GM21737 (cell line): ENCODE measurements at regions not wholly inside any gene's neighbourhood (a gene's known extent, or its start where the extent isn't known, plus 50 kb on each side); places are given as distances from the start of the nearest gene placed in this dataset.
"Not testable (repeated sequence)": the region's sequence is repeated elsewhere in the genome, so short reads cannot be mapped to it uniquely, and the experiment has no call there.

Experiments used
- ATAC-seq: cut with Tn5 transposase; IDR thresholded peaks from one replicate; pipeline ENCODE4 v1.9.1; 2021; ENCODE audit warnings: mild to moderate bottlenecking, moderate library complexity; ENCODE audit not compliant: unreplicated experiment

DNA sequence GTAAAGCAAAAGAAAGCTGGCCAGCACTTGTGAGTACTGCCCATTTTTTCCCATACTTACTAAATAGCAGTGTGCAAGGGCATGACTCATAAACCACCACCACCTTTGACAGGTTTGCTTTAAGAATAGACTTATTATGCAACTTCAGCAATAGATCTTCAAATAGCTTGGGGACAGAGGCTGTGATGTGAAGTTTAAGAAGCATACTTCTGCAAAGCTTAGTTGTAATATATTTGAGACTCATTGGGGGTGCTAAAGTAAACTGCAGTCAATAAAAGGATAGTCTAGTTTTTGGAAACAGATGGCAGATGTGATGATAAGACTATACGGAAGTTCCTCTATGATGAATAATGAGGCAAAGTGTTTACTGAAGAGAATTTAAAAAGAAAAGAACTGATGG lies 210.0 kb downstream of the PLA2G4A start:
- ATAC-seq: no peak

GRCh38 chr1:187041104-187041503 lies 212.4 kb downstream of the PLA2G4A start:
- ATAC-seq: no peak

GRCh38 chr1:187042538-187042937 lies 213.8 kb downstream of the PLA2G4A start:
- ATAC-seq: no peak

- not testable (repeated sequence) for ATAC-seq
These were observed 214.7 kb downstream of the PLA2G4A start for GRCh38 chr1:187043433-187043832.

DNA sequence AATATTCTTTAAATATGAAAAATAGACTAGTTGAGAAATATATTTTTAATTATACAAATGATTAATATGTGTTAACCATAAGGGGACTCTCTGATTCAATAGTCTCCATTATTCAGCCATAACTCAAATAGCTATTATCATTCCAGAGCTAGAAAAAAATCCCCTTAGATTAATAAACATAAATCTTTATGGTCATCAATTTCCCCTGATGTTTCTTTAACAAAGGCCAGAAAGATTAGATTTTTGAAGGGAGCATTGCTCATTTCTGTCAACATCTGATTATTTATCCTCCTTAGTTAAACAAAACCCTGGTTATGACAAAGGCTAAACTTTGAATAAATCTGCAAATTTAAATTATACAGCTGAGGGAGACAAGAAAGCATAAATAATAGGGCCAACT lies 215.7 kb downstream of the PLA2G4A start:
- ATAC-seq: no peak

DNA sequence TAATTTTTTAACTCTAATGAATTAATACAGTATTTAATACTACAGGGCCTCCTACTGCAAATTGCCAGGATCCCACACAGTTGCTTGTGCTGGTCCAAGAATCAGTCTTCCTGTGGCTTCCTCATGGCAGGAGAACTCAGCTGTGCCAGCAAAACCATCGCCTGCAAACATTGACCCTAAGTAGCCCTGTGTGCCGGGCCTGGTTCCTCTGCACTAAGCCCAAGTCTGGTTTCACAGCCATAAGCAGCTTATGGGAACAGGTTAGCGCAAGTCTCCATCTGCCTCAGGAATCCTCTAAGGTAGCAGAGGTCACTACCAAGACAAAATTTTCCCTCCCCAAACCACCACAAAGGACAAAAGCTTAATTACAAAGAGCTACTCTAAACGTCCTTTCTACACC lies 216.6 kb downstream of the PLA2G4A start:
- no peak for ATAC-seq

DNA sequence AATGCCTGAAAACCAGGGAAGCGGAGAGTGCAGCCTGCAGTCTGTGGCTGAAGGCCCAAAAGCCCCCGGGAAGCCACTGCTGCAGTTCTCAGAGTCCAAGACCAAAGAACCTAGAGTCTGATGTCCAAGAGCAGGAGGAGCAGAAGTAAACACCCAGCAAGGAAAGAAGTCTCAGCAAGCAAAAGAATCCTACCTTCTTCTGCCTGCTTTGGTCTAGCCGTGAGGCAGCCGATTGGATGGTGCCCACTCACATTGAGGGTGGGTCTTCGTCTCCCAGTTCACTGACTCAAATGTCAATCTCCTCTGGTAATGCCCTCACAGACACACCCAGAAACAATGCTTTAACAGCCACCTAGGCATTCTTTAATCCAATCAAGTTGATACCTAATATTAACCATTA lies 217.5 kb downstream of the PLA2G4A start:
- ATAC-seq: no peak

- ATAC-seq: no peak
These were observed 218.5 kb downstream of the PLA2G4A start for GRCh38 chr1:187047298-187047697.

DNA sequence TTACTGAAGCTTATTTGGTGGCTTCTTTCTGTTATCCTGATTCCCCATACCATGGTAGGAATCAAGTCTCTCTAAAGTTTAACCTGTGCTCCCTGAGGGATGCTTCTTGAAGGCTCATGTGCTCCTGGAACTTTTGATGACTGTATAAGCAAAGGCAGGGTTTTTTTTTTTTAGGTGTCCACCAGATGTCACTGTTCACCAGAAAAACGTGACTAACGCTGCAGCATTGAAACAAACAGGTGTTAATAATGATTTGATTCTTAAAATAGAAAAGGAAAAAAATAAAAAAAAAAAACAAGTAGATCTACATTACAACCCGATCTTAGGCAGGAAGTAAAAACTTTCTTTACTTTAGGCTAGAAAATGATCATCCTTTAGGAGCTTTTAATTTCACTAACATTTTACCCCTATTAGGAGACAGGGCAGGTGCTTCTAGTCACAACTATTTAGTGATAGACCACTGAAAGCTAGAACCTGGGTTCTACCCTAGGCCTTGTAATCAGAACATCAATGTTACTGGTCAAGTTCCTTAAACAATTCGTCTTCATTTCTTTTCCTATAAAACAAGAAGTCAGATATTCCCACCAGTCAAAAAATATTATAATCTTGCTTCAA lies 223.0 kb downstream of the PLA2G4A start:
- peak; percentile 61 for ATAC-seq

DNA sequence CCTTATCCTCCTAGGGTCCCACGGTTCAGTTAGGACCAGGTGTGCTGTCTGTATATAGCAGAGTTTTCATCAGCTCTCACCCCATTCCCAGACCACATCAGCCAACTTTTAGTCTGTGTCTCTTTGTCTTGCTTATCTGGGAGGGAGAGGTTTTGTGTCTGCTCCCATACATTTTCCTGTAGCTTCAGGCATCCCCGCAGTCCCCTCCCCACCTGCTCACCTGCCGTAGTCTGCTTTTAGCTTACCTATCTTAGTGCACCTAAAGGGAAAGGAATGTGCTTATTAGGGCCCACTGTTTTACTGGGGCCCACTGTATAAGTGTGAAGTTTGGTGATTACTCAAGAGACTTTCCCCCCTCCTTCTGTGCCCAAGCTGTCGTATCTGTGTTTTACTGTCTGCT lies 225.1 kb downstream of the PLA2G4A start:
- no peak for ATAC-seq

- no peak for ATAC-seq
These were observed 226.4 kb downstream of the PLA2G4A start for GRCh38 chr1:187054862-187055757.

GRCh38 chr1:187063271-187063670 lies 234.5 kb downstream of the PLA2G4A start:
- no peak for ATAC-seq

DNA sequence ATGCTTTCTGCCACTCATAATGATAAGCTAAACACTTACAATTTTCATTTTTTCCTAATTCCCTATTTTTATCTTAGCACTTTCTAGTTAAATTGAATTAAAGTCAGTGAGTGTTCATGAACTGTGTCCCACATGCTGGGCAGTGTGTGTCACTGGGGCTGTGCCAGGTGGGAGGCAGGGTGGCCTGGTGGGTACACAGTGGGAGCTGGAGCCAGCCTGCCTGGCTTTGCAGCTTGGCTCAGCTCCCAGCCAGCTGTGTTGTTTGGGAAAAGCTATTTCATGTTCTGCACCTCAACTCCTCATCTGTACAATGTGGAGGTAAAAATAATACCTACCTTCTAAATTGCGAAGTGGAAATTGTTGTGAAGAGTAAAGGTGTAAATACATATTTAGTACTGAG lies 238.4 kb downstream of the PLA2G4A start:
- ATAC-seq: no peak

- no peak for ATAC-seq
These were observed 241.3 kb downstream of the PLA2G4A start for GRCh38 chr1:187070076-187070475.

DNA sequence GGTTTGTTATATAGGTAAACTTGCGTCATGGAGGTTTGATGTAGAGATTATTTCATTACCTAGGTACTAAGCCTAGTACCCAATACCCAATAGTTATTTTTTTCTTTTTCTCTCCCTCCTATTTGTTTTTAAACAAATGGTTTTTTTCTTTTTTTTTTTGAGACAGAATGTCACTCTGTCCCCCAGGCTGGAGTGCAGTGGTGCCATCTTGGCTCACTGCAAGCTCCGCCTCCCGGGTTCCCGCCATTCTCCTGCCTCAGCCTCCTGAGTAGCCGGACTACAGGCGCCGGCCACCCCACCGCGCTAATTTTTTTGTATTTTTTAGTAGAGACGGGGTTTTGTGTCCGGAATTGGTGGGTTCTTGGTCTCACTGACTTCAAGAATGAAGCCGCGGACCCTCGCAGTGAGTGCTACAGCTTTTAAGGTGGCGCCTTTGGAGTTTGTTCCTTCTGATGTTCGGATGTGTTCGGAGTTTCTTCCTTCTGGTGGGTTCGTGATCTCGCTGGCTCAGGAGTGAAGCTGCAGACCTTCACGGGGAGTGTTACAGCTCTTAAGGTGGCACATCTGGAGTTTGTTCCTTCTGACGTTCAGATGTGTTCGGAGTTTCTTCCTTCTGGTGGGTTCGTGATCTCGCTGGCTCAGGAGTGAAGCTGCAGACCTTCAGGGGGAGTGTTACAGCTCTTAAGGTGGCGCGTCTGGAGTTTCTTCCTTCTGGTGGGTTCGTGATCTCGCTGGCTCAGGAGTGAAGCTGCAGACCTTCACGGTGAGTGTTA lies 243.7 kb downstream of the PLA2G4A start:
- not testable (repeated sequence) for ATAC-seq

- ATAC-seq: not testable (repeated sequence)
These were observed 244.3 kb downstream of the PLA2G4A start for GRCh38 chr1:187073035-187073560.

DNA sequence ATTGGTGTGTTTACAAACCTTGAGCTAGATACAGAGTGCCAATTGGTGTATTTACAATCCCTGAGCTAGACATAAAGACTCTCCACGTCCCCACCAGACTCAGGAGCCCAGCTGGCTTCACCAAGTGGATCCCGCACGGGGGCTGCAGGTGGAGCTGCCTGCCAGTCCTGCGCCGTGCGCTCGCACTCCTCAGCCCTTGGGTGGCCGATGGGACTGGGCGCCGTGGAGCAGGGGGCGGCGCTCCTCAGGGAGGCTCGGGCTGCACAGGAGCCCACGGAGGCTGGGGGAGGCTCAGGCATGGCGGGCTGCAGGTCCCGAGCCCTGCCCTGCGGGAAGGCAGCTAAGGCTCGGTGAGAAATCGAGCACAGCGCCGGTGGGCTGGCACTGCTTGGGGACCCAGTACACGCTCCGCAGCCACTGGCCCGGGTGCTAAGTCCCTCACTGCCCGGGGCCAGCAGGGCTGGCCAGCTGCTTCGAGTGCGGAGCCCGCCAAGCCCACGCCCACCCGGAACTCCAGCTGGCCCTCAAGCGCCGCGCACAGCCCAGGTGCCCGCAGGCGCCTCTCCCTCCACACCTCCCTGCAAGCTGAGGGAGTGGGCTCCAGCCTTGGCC lies 245.0 kb downstream of the PLA2G4A start:
- ATAC-seq: not testable (repeated sequence)

DNA sequence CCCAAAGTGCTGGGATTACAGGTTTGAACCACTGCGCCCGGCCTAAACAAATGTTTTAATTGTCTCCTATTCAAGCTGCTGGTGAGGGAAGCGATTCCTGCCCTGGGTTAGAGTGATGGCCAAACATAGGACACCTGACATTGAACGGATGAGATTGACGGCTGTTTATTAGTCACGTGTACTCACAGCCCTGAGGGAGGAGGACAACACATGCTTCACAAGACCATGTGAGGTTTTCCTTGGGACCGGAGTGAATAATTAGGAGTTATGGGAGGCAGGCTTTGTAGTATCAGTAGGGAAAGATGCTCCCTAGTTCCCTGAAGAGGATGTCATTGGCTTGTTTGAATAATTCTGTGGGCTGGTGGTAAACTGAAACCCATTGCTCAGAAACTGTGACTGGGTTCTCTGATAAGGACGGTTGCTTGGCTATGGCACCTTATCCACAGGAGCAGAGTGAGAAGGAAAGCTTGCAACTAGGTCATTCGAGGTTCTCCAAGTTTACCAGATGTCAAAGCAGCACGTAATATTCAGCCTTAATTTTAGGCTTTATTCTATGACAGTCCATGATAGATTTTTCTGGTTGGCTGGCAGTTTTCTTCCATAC lies 245.8 kb downstream of the PLA2G4A start:
- no peak for ATAC-seq

DNA sequence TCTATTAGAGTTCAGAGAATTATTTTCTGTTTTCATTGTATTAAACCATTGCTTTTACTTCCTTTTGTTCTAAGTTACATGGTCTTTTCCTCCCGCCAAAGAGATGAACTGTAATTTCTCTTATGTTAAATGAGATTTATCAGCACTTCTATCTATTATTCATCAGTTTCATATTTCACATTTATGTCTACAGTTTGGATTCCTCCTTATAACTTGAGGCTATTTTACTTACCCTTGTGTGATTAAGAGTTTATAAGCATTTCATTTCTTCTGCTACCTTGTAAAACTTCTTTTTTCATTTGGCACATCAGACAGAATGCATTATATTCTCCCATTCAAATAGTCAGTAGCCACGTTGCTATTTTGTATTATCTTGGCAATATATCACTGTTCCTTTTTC lies 248.2 kb downstream of the PLA2G4A start:
- no peak for ATAC-seq

DNA sequence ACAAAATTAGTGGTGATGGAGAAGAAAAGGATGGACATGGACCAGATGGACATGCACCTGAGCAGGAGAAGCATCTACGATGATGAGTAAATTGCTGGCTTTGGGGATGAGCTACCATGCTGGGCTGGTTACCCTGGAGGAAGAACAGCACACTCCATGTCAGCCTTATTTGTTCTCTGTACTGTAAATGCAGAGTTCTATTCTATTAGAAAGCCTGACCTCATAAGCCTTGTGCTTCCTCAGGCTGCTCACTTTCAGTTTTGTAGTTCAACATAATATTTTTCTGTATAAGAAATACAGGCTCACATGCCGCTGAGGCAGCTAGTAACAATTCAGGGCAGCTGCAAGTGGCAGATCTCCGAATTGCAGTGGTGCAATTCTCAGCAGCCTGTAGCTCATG lies 249.6 kb downstream of the PLA2G4A start:
- no peak for ATAC-seq

GRCh38 chr1:187078916-187079315 lies 250.2 kb downstream of the PLA2G4A start:
- ATAC-seq: no peak
